Ovary (tissue), 7 donors: ENCODE measurements at regions not wholly inside any gene's neighbourhood (a gene's known extent, or its start where the extent isn't known, plus 50 kb on each side); places are given as distances from the start of the nearest gene placed in this dataset.

Experiments
- DNase-seq, 5 donors: peaks; one replicate each; pipeline ENCODE4 v3.0.0-alpha.2; 2019 to 2020
- H3K27ac ChIP-seq, 2 donors: fragments of 200-600 bp; one replicate each; pipeline versions ENCODE4 v1.5.1 to v1.8.0; 2019 to 2022
- H3K27me3 ChIP-seq: fragments of 200-600 bp; one replicate; pipeline ENCODE4 v1.8.0; 2022
- H3K36me3 ChIP-seq: fragments of 200-600 bp; sonication (generic); one replicate; pipeline ENCODE4 v1.5.1; 2019
- H3K4me1 ChIP-seq: one replicate; pipeline ENCODE4 v1.8.1; 2013; ENCODE audit warnings: mild to moderate bottlenecking, moderate library complexity; ENCODE audit not compliant: insufficient read depth
- H3K4me3 ChIP-seq: fragments of 200-600 bp; sonication (generic); one replicate; pipeline ENCODE4 v1.5.1; 2017
- H3K9me3 ChIP-seq, 2 donors: fragments of 200-600 bp in 1 of 2; sonication (generic) in 1 of 2; one replicate each; pipeline versions ENCODE4 v1.5.1 to v1.8.1; 2013 to 2019; ENCODE audit warnings: mild to moderate bottlenecking in 1 of 2, moderate library complexity in 1 of 2
- CTCF ChIP-seq, 3 donors: fragments of 450-650 bp in 2 of 3; fragments of 200-600 bp in 1 of 3; IDR thresholded peaks; one replicate each; pipeline versions ENCODE4 v1.5.1 to v1.8.0; 2016 to 2022; ENCODE audit warnings: antibody characterized with exemption in 3 of 3, mild to moderate bottlenecking in 1 of 3
- EP300 ChIP-seq: sonication (generic); formaldehyde crosslinking; IDR thresholded peaks from one replicate; pipeline ENCODE4 v1.6.1; 2017; ENCODE audit warnings: antibody characterized with exemption
- POLR2A ChIP-seq: fragments of 450-650 bp; IDR thresholded peaks from one replicate; pipeline ENCODE4 v1.6.1; 2017; ENCODE audit warnings: antibody characterized with exemption, mild to moderate bottlenecking, moderate library complexity
- WGBS, 3 donors: extraction: QIAGEN DNeasy Blood & Tissue Kit in 1 of 3; methylation state at CpG; one replicate each; pipeline versions ENCODE4 v1.1.5 to v1.1.7; 2013 to 2017; 5-methylcytosine and 5-hydroxymethylcytosine counted together
- intact Hi-C, 4 donors: fragments of 100-400 bp; cut with DNase I; formaldehyde crosslinking; loops; one replicate each; pipeline versions ENCODE4 v1.11.0 to v1.15.1; 2022 to 2023
- donor health status: DM: no; HTN: no; CAD: no; lungs with moderate emphysema.
- donor health status: DM: no; HTN: no; CAD: no.
- donor health status: Bipolar disorder and iron deficiency.
- donor health status: DM: no; HTN: no; CAD: no.
- donor health status: DM: yes; HTN: yes; CAD: no.

GRCh38 chr1:79827446-79827845 lies 820.9 kb upstream of the ADGRL4 start:
- WGBS, 3 donors = 72 to 73% (median 72%) methylated on average over 2 of the region's 2 CpGs
- no peak for DNase-seq
- TF ChIP-seq POLR2A = no peak
- no peak for TF ChIP-seq CTCF (IDR thresholded peaks at IDR 0.05)
- TF ChIP-seq EP300 = no peak
- Histone ChIP-seq H3K27ac (no peak overlapping the region), H3K4me3 (no peak overlapping the region), H3K36me3 (no peaks in the 10 kb centered on the region), H3K27me3 (no peaks in the 10 kb centered on the region), H3K9me3 (no peaks in the 10 kb centered on the region), H3K4me1 (no peaks in the 10 kb centered on the region)
- intact Hi-C loops = no loop called here

GRCh38 chr1:79825551-79825950 lies 819.0 kb upstream of the ADGRL4 start:
- WGBS, 3 donors = 85 to 92% (median 91%) methylated on average over 3 of the region's 3 CpGs
- TF ChIP-seq EP300 = no peak
- TF ChIP-seq CTCF (IDR thresholded peaks at IDR 0.05) = no peak
- TF ChIP-seq POLR2A = no peak
- Histone ChIP-seq H3K9me3 (no peaks in the 10 kb centered on the region), H3K4me1 (no peaks in the 10 kb centered on the region), H3K27ac (no peak overlapping the region), H3K27me3 (no peaks in the 10 kb centered on the region), H3K4me3 (no peak overlapping the region), H3K36me3 (no peaks in the 10 kb centered on the region)
- no peak for DNase-seq
- intact Hi-C loops = no loop called here

GRCh38 chr1:79822053-79822452 lies 815.5 kb upstream of the ADGRL4 start:
- H3K4me1 ChIP-seq = no peaks in the 10 kb centered on the region
- DNase-seq = no peak
- H3K27me3 ChIP-seq = no peaks in the 10 kb centered on the region
- no peak overlapping the region for H3K27ac ChIP-seq
- H3K4me3 ChIP-seq = no peak overlapping the region
- H3K9me3 ChIP-seq = no peaks in the 10 kb centered on the region
- H3K36me3 ChIP-seq = no peaks in the 10 kb centered on the region
- 95 to 97% (median 96%) methylated on average over 11 of the region's 11 CpGs for WGBS, 3 donors
- TF ChIP-seq POLR2A = no peak
- TF ChIP-seq CTCF (IDR thresholded peaks at IDR 0.05) = no peak
- no peak for TF ChIP-seq EP300
- intact Hi-C loops = no loop called here

- TF ChIP-seq EP300 (no peak), POLR2A (no peak), CTCF (IDR thresholded peaks at IDR 0.05) (no peak)
- no peaks in the 10 kb centered on the region for H3K36me3 ChIP-seq
- no peak for DNase-seq
- H3K4me3 ChIP-seq = no peak overlapping the region
- no peak overlapping the region for H3K27ac ChIP-seq
- H3K4me1 ChIP-seq = no peaks in the 10 kb centered on the region
- H3K9me3 ChIP-seq = no peaks in the 10 kb centered on the region
- intact Hi-C loops = no loop called here
- 87 to 95% (median 92%) methylated on average over 3 of the region's 3 CpGs for WGBS, 3 donors
- no peaks in the 10 kb centered on the region for H3K27me3 ChIP-seq
These were observed 812.6 kb upstream of the ADGRL4 start for GRCh38 chr1:79819140-79819539.
